ENCODE measurements at regions not wholly inside any gene's neighbourhood (a gene's known extent, or its start where the extent isn't known, plus 50 kb on each side); places are given as distances from the start of the nearest gene placed in this dataset.
A peak's percentile ranks its signal among the peaks of the same experiment; 100 is the strongest.

GRCh38 chr17:6348891-6349290, 86.0 kb downstream of the AIPL1 start:
- no peak overlapping the region for H3K4me2 ChIP-seq
- no peak overlapping the region for H3K9ac ChIP-seq
- H3K4me3 ChIP-seq, result no peak overlapping the region
- no peaks in the 10 kb centered on the region for H3K27me3 ChIP-seq
- TF ChIP-seq Cebpa-rat (IDR thresholded peaks at IDR 0.05), result no peak
- no peak overlapping the region for H3K27ac ChIP-seq
- H4K20me1 ChIP-seq, result no peaks in the 10 kb centered on the region
- no peaks in the 10 kb centered on the region for H3K36me3 ChIP-seq
- H3K4me1 ChIP-seq, result no peaks in the 10 kb centered on the region
- H3K9me3 ChIP-seq, result no peaks in the 10 kb centered on the region

GRCh38 chr17:6347776-6348175, 87.1 kb downstream of the AIPL1 start:
- Histone ChIP-seq H3K4me2 (no peak overlapping the region), H4K20me1 (no peaks in the 10 kb centered on the region), H3K9me3 (no peaks in the 10 kb centered on the region), H3K36me3 (no peaks in the 10 kb centered on the region), H3K4me1 (no peaks in the 10 kb centered on the region), H3K4me3 (no peak overlapping the region), H3K27ac (no peak overlapping the region), H3K27me3 (no peaks in the 10 kb centered on the region), H3K9ac (no peak overlapping the region)
- no peak for TF ChIP-seq Cebpa-rat (IDR thresholded peaks at IDR 0.05)

- Histone ChIP-seq H3K27ac (no peak overlapping the region), H3K9me3 (no peaks in the 10 kb centered on the region), H3K9ac (no peak overlapping the region), H3K36me3 (no peaks in the 10 kb centered on the region), H3K27me3 (no peaks in the 10 kb centered on the region), H3K4me1 (no peaks in the 10 kb centered on the region), H3K4me3 (no peak overlapping the region), H4K20me1 (no peaks in the 10 kb centered on the region), H3K4me2 (no peak overlapping the region)
- TF ChIP-seq Cebpa-rat (IDR thresholded peaks at IDR 0.05), result no peak
These were observed 87.9 kb downstream of the AIPL1 start for GRCh38 chr17:6346986-6347385.

GRCh38 chr17:6346156-6346786, 88.7 kb downstream of the AIPL1 start:
- no peak overlapping the region for H3K9ac ChIP-seq
- TF ChIP-seq Cebpa-rat (IDR thresholded peaks at IDR 0.05), result no peak
- no peak overlapping the region for H3K4me2 ChIP-seq
- no peaks in the 10 kb centered on the region for H3K9me3 ChIP-seq
- no peak overlapping the region for H3K27ac ChIP-seq
- H3K4me1 ChIP-seq, result no peaks in the 10 kb centered on the region
- no peaks in the 10 kb centered on the region for H4K20me1 ChIP-seq
- no peak overlapping the region for H3K4me3 ChIP-seq
- no peaks in the 10 kb centered on the region for H3K27me3 ChIP-seq
- no peaks in the 10 kb centered on the region for H3K36me3 ChIP-seq

GRCh38 chr17:6343736-6344135, 91.2 kb downstream of the AIPL1 start:
- Histone ChIP-seq H3K9me3 (no peaks in the 10 kb centered on the region), H3K9ac (no peak overlapping the region), H3K4me2 (no peak overlapping the region), H3K4me3 (no peak overlapping the region), H3K4me1 (no peaks in the 10 kb centered on the region), H3K36me3 (no peaks in the 10 kb centered on the region), H4K20me1 (no peaks in the 10 kb centered on the region), H3K27ac (no peak overlapping the region), H3K27me3 (no peaks in the 10 kb centered on the region)
- no peak for TF ChIP-seq Cebpa-rat (IDR thresholded peaks at IDR 0.05)

- Histone ChIP-seq H3K36me3 (no peaks in the 10 kb centered on the region), H3K9me3 (no peaks in the 10 kb centered on the region), H3K4me2 (no peak overlapping the region), H3K4me1 (no peaks in the 10 kb centered on the region), H3K4me3 (no peak overlapping the region), H3K27ac (no peak overlapping the region), H4K20me1 (no peaks in the 10 kb centered on the region), H3K27me3 (no peaks in the 10 kb centered on the region), H3K9ac (no peak overlapping the region)
- no peak for TF ChIP-seq Cebpa-rat (IDR thresholded peaks at IDR 0.05)
These were observed 91.7 kb downstream of the AIPL1 start for GRCh38 chr17:6343191-6343590.

- no peaks in the 10 kb centered on the region for H3K27me3 ChIP-seq
- no peak overlapping the region for H3K4me2 ChIP-seq
- H3K9me3 ChIP-seq, result no peaks in the 10 kb centered on the region
- no peak overlapping the region for H3K4me3 ChIP-seq
- H3K9ac ChIP-seq, result no peak overlapping the region
- no peak for TF ChIP-seq Cebpa-rat (IDR thresholded peaks at IDR 0.05)
- no peaks in the 10 kb centered on the region for H3K4me1 ChIP-seq
- no peaks in the 10 kb centered on the region for H4K20me1 ChIP-seq
- no peak overlapping the region for H3K27ac ChIP-seq
- H3K36me3 ChIP-seq, result no peaks in the 10 kb centered on the region
These were observed 94.2 kb downstream of the AIPL1 start for GRCh38 chr17:6340708-6341107.

GRCh38 chr17:6334386-6334785, 100.5 kb downstream of the AIPL1 start:
- no peaks in the 10 kb centered on the region for H3K4me1 ChIP-seq
- no peak for TF ChIP-seq Cebpa-rat (IDR thresholded peaks at IDR 0.05)
- H3K4me2 ChIP-seq, result no peak overlapping the region
- H3K4me3 ChIP-seq, result no peak overlapping the region
- H3K27me3 ChIP-seq, result no peaks in the 10 kb centered on the region
- no peak overlapping the region for H3K9ac ChIP-seq
- H3K27ac ChIP-seq, result no peak overlapping the region
- H4K20me1 ChIP-seq, result no peaks in the 10 kb centered on the region
- H3K36me3 ChIP-seq, result no peaks in the 10 kb centered on the region
- H3K9me3 ChIP-seq, result no peaks in the 10 kb centered on the region

- H3K4me3 ChIP-seq, result no peak overlapping the region
- TF ChIP-seq Cebpa-rat (IDR thresholded peaks at IDR 0.05), result no peak
- no peaks in the 10 kb centered on the region for H3K27me3 ChIP-seq
- H3K36me3 ChIP-seq, result no peaks in the 10 kb centered on the region
- no peak overlapping the region for H3K9ac ChIP-seq
- H4K20me1 ChIP-seq, result no peaks in the 10 kb centered on the region
- H3K9me3 ChIP-seq, result no peaks in the 10 kb centered on the region
- H3K27ac ChIP-seq, result no peak overlapping the region
- H3K4me2 ChIP-seq, result no peak overlapping the region
- H3K4me1 ChIP-seq, result 0 out of 2 replicates have a peak, but pooled peaks cover 6% of the 10 kb centered on the region
These were observed 104.0 kb downstream of the AIPL1 start for GRCh38 chr17:6330936-6331335.

GRCh38 chr17:6328279-6328678, 106.6 kb downstream of the AIPL1 start:
- no peak overlapping the region for H3K9ac ChIP-seq
- H3K9me3 ChIP-seq, result no peaks in the 10 kb centered on the region
- no peak overlapping the region for H3K4me3 ChIP-seq
- TF ChIP-seq Cebpa-rat (IDR thresholded peaks at IDR 0.05), result no peak
- H4K20me1 ChIP-seq, result no peaks in the 10 kb centered on the region
- no peaks in the 10 kb centered on the region for H3K27me3 ChIP-seq
- 0 out of 2 replicates have a peak, but pooled peaks cover 6% of the 10 kb centered on the region for H3K4me1 ChIP-seq
- no peak overlapping the region for H3K27ac ChIP-seq
- H3K36me3 ChIP-seq, result no peaks in the 10 kb centered on the region
- no peak overlapping the region for H3K4me2 ChIP-seq

- Histone ChIP-seq H3K27me3 (no peaks in the 10 kb centered on the region), H3K4me3 (no peak overlapping the region), H3K4me1 (0 out of 2 replicates have a peak, but pooled peaks cover 6% of the 10 kb centered on the region), H3K36me3 (no peaks in the 10 kb centered on the region), H3K9ac (no peak overlapping the region), H4K20me1 (no peaks in the 10 kb centered on the region), H3K4me2 (0 out of 2 replicates have a peak overlapping the region, but pooled peaks have one; percentile 26), H3K27ac (no peak overlapping the region), H3K9me3 (no peaks in the 10 kb centered on the region)
- TF ChIP-seq Cebpa-rat (IDR thresholded peaks at IDR 0.05), result no peak
These were observed 107.9 kb downstream of the AIPL1 start for GRCh38 chr17:6327007-6327406.
